Common myeloid progenitor, CD34-positive (primary cell): ENCODE measurements at regions not wholly inside any gene's neighbourhood (a gene's known extent, or its start where the extent isn't known, plus 50 kb on each side); places are given as distances from the start of the nearest gene placed in this dataset.
"Not testable (repeated sequence)": the region's sequence is repeated elsewhere in the genome, so short reads cannot be mapped to it uniquely, and the experiment has no call there.

ENCODE experiments used
- CTCF ChIA-PET: fragments of 350-600 bp; sonication (Branson Sonifier 250); formaldehyde crosslinking; loops from one replicate; lab custom pipeline; 2021; ENCODE audit warnings: antibody characterized with exemption; lab: Charles Lee
- POLR2A ChIA-PET: fragments of 350-600 bp; sonication (Branson Sonifier 250); formaldehyde crosslinking; loops from one replicate; lab custom pipeline; 2021; ENCODE audit warnings: antibody characterized with exemption; lab: Charles Lee
- DNase-seq, 3 donors: peaks; one replicate each; pipeline versions ENCODE4 v3.0.0 to v3.0.0-alpha.2; 2013
- H3K27ac ChIP-seq, 2 experiments: 1 replicate in 1 of 2; 2 replicates in 1 of 2; pipeline ENCODE4 v1.7.0; 2013; ENCODE audit warnings: inconsistent platforms in 2 of 2, low read length in 2 of 2, mild to moderate bottlenecking in 2 of 2, low read depth in 1 of 2, moderate library complexity in 1 of 2; ENCODE audit not compliant: severe bottlenecking in 2 of 2, insufficient read depth in 1 of 2, poor library complexity in 1 of 2
- H3K27me3 ChIP-seq, 5 experiments: replicated peaks in 2 of 5; 1 replicate in 3 of 5; 2 replicates in 2 of 5; pipeline versions ENCODE4 v1.6.1 to v1.7.0; 2013; ENCODE audit warnings: low read length in 4 of 5, mild to moderate bottlenecking in 2 of 5, moderate library complexity in 2 of 5, inconsistent platforms in 1 of 5; ENCODE audit not compliant: insufficient read depth in 5 of 5, control insufficient read depth in 4 of 5
- H3K36me3 ChIP-seq, 4 experiments: 1 replicate in 2 of 4; 2 replicates in 2 of 4; pipeline versions ENCODE4 v1.6.1 to v1.7.0; 2013; ENCODE audit warnings: low read length in 3 of 4, control low read depth in 1 of 4, mild to moderate bottlenecking in 1 of 4; ENCODE audit not compliant: control insufficient read depth in 4 of 4, insufficient read depth in 4 of 4
- H3K4me1 ChIP-seq, 4 experiments: 1 replicate in 3 of 4; 2 replicates in 1 of 4; pipeline versions ENCODE4 v1.6.1 to v1.7.1; 2013; ENCODE audit warnings: low read length in 3 of 4, mild to moderate bottlenecking in 3 of 4, control low read depth in 1 of 4, inconsistent platforms in 1 of 4, moderate library complexity in 1 of 4; ENCODE audit not compliant: control insufficient read depth in 4 of 4, insufficient read depth in 4 of 4; ENCODE audit errors: control extremely low read depth in 1 of 4
- H3K4me3 ChIP-seq, 7 experiments: 1 replicate in 4 of 7; 2 replicates in 3 of 7; pipeline versions ENCODE4 v1.5.1 to v1.7.0; 2013; ENCODE audit warnings: mild to moderate bottlenecking in 7 of 7, low read length in 6 of 7, moderate library complexity in 6 of 7, inconsistent platforms in 2 of 7, low read depth in 2 of 7, control low read depth in 1 of 7; ENCODE audit not compliant: insufficient read depth in 4 of 7, control insufficient read depth in 1 of 7; ENCODE audit errors: extremely low read depth in 1 of 7
- H3K9me3 ChIP-seq, 5 experiments: 1 replicate in 4 of 5; 2 replicates in 1 of 5; pipeline versions ENCODE4 v1.6.1 to v1.7.1; 2013; ENCODE audit warnings: low read length in 4 of 5, mild to moderate bottlenecking in 2 of 5, inconsistent platforms in 1 of 5, low read depth in 1 of 5, moderate library complexity in 1 of 5; ENCODE audit not compliant: control insufficient read depth in 4 of 5, insufficient read depth in 2 of 5; ENCODE audit errors: control extremely low read depth in 1 of 5
- WGBS: methylation state at CpG from one replicate; pipeline ENCODE4 v1.1.5; 2013; ENCODE audit not compliant: insufficient coverage; 5-methylcytosine and 5-hydroxymethylcytosine counted together

DNA sequence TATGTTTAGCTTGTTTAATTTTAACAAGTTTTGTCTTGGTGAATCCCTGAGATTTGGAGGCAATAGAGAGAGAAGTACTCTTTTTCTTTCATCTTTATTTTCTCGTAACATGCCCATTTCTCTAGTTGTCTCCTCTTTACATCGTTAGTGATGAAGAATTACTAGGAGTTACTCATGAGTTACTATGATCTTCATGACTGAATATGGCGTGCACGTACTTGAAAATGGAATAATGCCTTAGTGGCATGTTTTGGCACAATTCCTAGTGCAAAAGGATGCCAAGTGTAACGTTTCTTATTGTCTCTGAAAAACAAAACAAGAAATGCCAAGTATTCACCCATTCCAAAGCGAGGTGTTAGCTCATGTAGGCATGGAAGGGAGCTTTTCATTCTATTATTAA lies 340.7 kb upstream of the FLRT2 start:
- DNase-seq, H3K27ac ChIP-seq, POLR2A ChIA-PET, H3K36me3 ChIP-seq, H3K27me3 ChIP-seq, H3K9me3 ChIP-seq, H3K4me3 ChIP-seq, H3K4me1 ChIP-seq, CTCF ChIA-PET: not testable (repeated sequence)
- WGBS = no CpG with 5 or more reads among the region's 6 CpGs

DNA sequence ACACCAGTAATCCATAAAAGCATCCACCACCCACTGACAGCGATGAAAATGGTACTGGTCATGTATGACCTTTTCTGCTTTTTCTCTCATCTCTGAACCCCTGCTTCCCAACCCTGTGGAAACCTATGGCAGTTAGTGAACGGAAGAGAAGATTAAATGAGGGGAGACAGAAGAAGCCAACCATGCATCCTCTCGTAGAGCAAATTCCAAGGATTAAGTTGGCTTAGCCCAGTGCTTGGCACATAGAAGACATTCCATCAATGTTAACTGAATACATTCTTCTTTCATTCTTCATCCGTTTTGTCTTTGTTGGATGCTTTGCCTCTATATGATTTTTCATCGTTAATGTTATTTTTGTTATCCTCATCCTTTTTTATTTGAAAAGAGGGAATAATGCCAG lies 339.7 kb upstream of the FLRT2 start:
- no peaks in the 10 kb centered on the region for H3K4me1 ChIP-seq
- WGBS = 100% methylated on average over 3 of the region's 5 CpGs
- no peak overlapping the region for H3K4me3 ChIP-seq
- DNase-seq = no peak
- peaks cover 0 to 2% (median 0%) of the 10 kb centered on the region in 5 experiments for H3K9me3 ChIP-seq
- H3K36me3 ChIP-seq = no peaks in the 10 kb centered on the region
- ChIA-PET POLR2A (no interaction called here), CTCF (no interaction called here)
- H3K27ac ChIP-seq = no peak overlapping the region
- H3K27me3 ChIP-seq = no peaks in the 10 kb centered on the region

DNA sequence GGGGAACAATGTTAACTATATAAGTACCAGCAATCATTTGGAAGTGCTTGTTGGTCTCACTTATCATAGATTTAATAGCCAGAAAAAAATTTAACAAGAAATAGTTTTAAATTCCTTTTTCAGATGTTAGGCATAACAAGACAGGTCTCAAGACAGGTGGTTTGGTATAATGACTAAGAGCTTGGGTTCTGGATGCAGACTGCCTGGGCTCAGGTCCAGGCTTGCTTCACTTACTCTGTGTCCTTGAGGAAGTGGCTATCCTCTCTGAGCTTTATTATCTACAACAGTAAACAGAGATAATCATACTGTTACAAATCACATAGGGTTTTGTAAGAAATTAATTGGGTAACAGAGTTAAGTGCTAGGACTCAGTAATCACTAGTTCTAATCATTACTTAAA lies 338.0 kb upstream of the FLRT2 start:
- H3K27me3 ChIP-seq = no peaks in the 10 kb centered on the region
- no peak overlapping the region for H3K27ac ChIP-seq
- H3K36me3 ChIP-seq = no peaks in the 10 kb centered on the region
- H3K4me1 ChIP-seq = no peaks in the 10 kb centered on the region
- DNase-seq = no peak
- no peak overlapping the region for H3K4me3 ChIP-seq
- POLR2A ChIA-PET = no interaction called here
- H3K9me3 ChIP-seq = peaks cover 0 to 2% (median 0%) of the 10 kb centered on the region in 5 experiments
- CTCF ChIA-PET = no interaction called here

DNA sequence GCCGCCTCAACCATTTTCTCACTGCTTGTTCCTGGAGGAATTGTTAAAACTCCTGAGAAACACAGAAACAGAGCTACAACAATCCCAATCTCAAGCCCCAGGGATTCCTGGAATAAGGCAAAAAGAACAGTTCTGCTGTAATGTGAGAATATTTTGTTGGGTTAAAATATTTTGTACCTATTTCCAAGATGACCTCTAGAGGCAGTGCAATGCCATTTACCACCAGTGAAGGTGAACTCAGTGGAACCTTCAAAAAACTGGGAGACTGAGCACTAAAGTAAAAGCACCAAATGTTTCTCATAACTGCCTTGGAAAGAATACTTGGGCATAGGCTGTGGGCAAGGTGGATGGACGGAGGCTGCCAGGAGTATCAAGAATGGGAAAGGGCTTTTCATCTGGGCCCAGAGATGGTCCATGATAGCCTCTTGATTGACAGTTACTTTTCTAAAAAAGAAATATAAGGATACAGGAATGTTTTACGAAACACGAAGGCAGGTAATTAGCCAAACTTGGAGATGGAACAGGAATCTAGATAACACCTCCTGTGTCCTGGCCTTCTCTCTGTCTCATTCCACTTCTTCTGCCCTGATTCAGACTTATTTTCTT lies 334.0 kb upstream of the FLRT2 start:
- DNase-seq = peak in 2 of 3 donors; percentile 7 to 11
- ChIA-PET POLR2A (no interaction called here), CTCF (interaction anchor here (0.9 to 1.4 kb wide), 4 partner anchors 10 to 1458 kb away, joined by 3 to 4 read pairs (median 3); no protein-coding TSS in a partner anchor)
- Histone ChIP-seq H3K36me3 (no peaks in the 10 kb centered on the region), H3K9me3 (no peaks in the 10 kb centered on the region), H3K27ac (no peak overlapping the region), H3K4me3 (no peak overlapping the region), H3K4me1 (no peaks in the 10 kb centered on the region), H3K27me3 (no peaks in the 10 kb centered on the region)
- 93% methylated on average over 3 of the region's 4 CpGs for WGBS

DNA sequence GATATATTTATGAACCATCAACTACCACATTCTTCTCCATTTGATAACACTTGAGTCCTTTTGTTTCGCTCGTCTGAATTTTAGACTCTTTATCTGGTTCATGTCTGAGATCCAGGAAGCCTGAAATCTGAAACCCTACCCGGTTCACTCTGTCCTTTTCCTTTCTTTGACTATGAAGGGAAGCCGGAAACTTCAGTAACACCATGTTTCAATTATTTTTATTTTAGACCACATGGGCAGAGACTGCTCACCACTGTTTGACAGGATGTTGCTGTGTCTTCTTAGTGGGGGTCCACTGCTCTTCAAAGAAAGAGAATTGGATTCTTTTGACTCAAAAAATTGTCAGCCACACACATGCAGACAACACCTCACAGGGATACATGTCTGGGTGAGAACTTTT lies 331.9 kb upstream of the FLRT2 start:
- 97% methylated on average over 3 of the region's 4 CpGs for WGBS
- DNase-seq = no peak
- POLR2A ChIA-PET = no interaction called here
- H3K27ac ChIP-seq = no peak overlapping the region
- CTCF ChIA-PET = interaction anchor here (1.4 kb wide), 1 partner anchor 17 kb away, joined by 3 read pairs; no protein-coding TSS in a partner anchor
- no peak overlapping the region for H3K4me3 ChIP-seq
- no peaks in the 10 kb centered on the region for H3K4me1 ChIP-seq
- H3K36me3 ChIP-seq = no peaks in the 10 kb centered on the region
- H3K9me3 ChIP-seq = no peaks in the 10 kb centered on the region
- peaks cover 0 to 3% (median 0%) of the 10 kb centered on the region in 5 experiments for H3K27me3 ChIP-seq

DNA sequence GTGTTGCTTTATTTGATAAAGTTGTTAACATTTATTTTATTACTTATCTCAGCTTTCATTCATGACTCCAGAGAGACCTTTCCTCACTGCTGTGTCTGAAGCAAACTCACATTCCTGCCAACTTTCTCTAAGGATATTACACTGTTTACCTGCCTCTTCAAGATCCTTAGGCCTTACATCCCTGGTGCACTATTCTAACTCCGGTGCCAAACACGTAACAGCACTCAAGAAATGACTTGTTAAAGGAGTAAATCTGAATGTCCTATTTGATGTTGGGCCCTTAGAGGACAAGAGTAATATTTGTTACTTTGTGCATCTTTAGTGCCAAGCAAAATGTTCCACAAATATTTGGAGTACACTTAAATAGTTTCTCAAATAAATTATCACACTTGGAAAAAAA lies 324.1 kb upstream of the FLRT2 start:
- Histone ChIP-seq H3K27ac (no peak overlapping the region), H3K36me3 (no peaks in the 10 kb centered on the region), H3K27me3 (peaks cover 0 to 3% (median 0%) of the 10 kb centered on the region in 5 experiments), H3K4me1 (no peaks in the 10 kb centered on the region), H3K9me3 (no peaks in the 10 kb centered on the region), H3K4me3 (no peak overlapping the region)
- no peak for DNase-seq
- WGBS = 100% methylated on average over 2 of the region's 2 CpGs
- POLR2A ChIA-PET = no interaction called here
- CTCF ChIA-PET = no interaction called here

DNA sequence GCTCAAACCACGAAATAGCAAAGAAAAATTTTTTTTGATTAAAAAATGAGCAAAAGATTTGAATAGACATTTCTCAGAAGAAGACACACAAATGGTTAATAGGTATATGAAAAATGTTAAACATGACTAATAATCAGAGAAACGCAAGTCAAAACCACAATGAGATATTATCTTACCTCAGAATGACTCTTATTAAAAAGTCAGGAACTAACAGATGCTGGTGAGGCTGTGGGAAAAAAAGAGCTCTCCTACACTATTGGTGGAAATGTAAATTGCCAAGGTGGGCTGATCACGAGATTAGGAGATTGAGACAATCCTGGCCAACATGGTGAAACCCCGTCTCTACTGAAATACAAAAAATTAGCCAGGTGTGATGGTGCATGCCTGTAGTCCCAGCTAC lies 315.5 kb upstream of the FLRT2 start:
- ChIA-PET CTCF (no interaction called here), POLR2A (no interaction called here)
- Histone ChIP-seq H3K27me3 (no peaks in the 10 kb centered on the region), H3K27ac (no peak overlapping the region), H3K9me3 (peaks cover 0 to 1% (median 0%) of the 10 kb centered on the region in 5 experiments), H3K4me1 (no peaks in the 10 kb centered on the region), H3K4me3 (no peak overlapping the region), H3K36me3 (no peaks in the 10 kb centered on the region)
- DNase-seq = no peak
- WGBS = 94% methylated on average over 2 of the region's 4 CpGs
